Liver (tissue), 3 donors: ENCODE measurements at regions not wholly inside any gene's neighbourhood (a gene's known extent, or its start where the extent isn't known, plus 50 kb on each side); places are given as distances from the start of the nearest gene placed in this dataset.

ENCODE experiments used
- CTCF ChIP-seq: fragments of 150-350 bp; IDR thresholded peaks from 2 replicates; pipeline ENCODE4 v1.5.1; 2017; ENCODE audit warnings: improper control_type of control experiment, low read depth, low read length; ENCODE audit not compliant: missing input control
- GABPA ChIP-seq, 2 donors: IDR thresholded peaks in 1 of 2; conservative IDR thresholded peaks in 1 of 2; 2 replicates each; pipeline ENCODE4 v1.6.1; 2016; ENCODE audit warnings: antibody characterized with exemption in 2 of 2, mild to moderate bottlenecking in 1 of 2, moderate library complexity in 1 of 2
- JUND ChIP-seq, 2 donors: IDR thresholded peaks; 2 replicates each; pipeline ENCODE4 v1.6.1; 2016; ENCODE audit warnings: antibody characterized with exemption in 2 of 2
- SP1 ChIP-seq: IDR thresholded peaks from 2 replicates; pipeline ENCODE4 v1.6.1; 2018; ENCODE audit warnings: antibody characterized with exemption, mild to moderate bottlenecking
- YY1 ChIP-seq: IDR thresholded peaks from 2 replicates; pipeline ENCODE4 v1.6.1; 2016; ENCODE audit warnings: antibody characterized with exemption, mild to moderate bottlenecking
- ZBTB33 ChIP-seq: IDR thresholded peaks from 2 replicates; pipeline ENCODE4 v1.6.1; 2016; ENCODE audit warnings: antibody characterized with exemption
- TF ChIP-seq, protein P1 (sequence below): IDR thresholded peaks from 2 replicates; pipeline ENCODE4 v1.6.1; 2016; ENCODE audit warnings: antibody characterized with exemption
- donor health status: healthy.
- donor health status: healthy.

DNA sequence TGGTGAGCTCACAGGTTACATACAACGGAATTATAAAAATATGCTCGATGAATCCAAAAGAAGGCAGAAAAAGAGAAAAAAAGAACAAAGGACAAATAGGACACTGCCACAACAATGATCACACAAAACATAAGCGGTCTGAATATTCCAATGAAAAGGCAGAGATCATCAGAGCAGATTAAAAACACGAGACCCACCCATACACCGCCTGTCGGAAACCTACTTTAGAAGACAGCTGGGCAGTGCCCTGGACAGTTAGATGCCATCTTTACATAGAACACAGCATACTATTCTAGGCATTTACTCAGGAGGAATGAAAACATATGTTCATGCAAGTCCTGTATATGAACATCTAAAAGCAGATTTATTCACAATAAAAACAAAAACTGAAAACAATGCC is 204.1 kb downstream of the TTLL2 start:
- TF ChIP-seq CTCF = no peak
- TF ChIP-seq, protein P1, sequence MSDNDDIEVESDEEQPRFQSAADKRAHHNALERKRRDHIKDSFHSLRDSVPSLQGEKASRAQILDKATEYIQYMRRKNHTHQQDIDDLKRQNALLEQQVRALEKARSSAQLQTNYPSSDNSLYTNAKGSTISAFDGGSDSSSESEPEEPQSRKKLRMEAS = no peak
- no peak for TF ChIP-seq ZBTB33
- TF ChIP-seq JUND (IDR thresholded peaks at IDR 0.05) = no peak
- TF ChIP-seq SP1 = no peak
- no peak for TF ChIP-seq YY1
- TF ChIP-seq GABPA (IDR thresholded peaks at IDR 0.05 in 1 of 2, conservative IDR thresholded peaks at IDR 0.05 in 1 of 2) = no peak
